HUES6 (cell line): ENCODE measurements at regions not wholly inside any gene's neighbourhood (a gene's known extent, or its start where the extent isn't known, plus 50 kb on each side); places are given as distances from the start of the nearest gene placed in this dataset.

Experiments used
- H3K27ac ChIP-seq: 2 replicates; pipeline ENCODE4 v1.7.0; 2013; ENCODE audit warnings: low read depth, mild to moderate bottlenecking, low read length, inconsistent platforms
- H3K27me3 ChIP-seq: 2 replicates; pipeline ENCODE4 v1.6.1; 2013; ENCODE audit warnings: low read length; ENCODE audit not compliant: control insufficient read depth, insufficient read depth
- H3K36me3 ChIP-seq: 2 replicates; pipeline ENCODE4 v1.6.1; 2013; ENCODE audit warnings: low read length; ENCODE audit not compliant: control insufficient read depth, insufficient read depth
- H3K4me1 ChIP-seq: 2 replicates; pipeline ENCODE4 v1.6.1; 2013; ENCODE audit warnings: low read length; ENCODE audit not compliant: control insufficient read depth, insufficient read depth
- H3K4me3 ChIP-seq: 2 replicates; pipeline ENCODE4 v1.5.1; 2013; ENCODE audit warnings: low read depth, low read length
- H3K9ac ChIP-seq: one replicate; pipeline ENCODE4 v1.6.1; 2013; ENCODE audit warnings: mild to moderate bottlenecking, low read length
- H3K9me3 ChIP-seq: 2 replicates; pipeline ENCODE4 v1.6.1; 2013; ENCODE audit warnings: low read depth, low read length; ENCODE audit not compliant: control insufficient read depth, insufficient read depth

- Histone ChIP-seq H3K36me3 (no peaks in the 10 kb centered on the region), H3K9me3 (no peaks in the 10 kb centered on the region), H3K27ac (no peak overlapping the region), H3K27me3 (no peaks in the 10 kb centered on the region), H3K9ac (no peak overlapping the region), H3K4me1 (no peaks in the 10 kb centered on the region), H3K4me3 (no peak overlapping the region)
Measured at GRCh38 chr4:149870008-149870407, 54.4 kb upstream of the IQCM start.

- Histone ChIP-seq H3K27ac (no peak overlapping the region), H3K4me3 (no peak overlapping the region), H3K27me3 (no peaks in the 10 kb centered on the region), H3K36me3 (no peaks in the 10 kb centered on the region), H3K9ac (no peak overlapping the region), H3K4me1 (no peaks in the 10 kb centered on the region), H3K9me3 (no peaks in the 10 kb centered on the region)
Measured at GRCh38 chr4:149881744-149882143, 66.1 kb upstream of the IQCM start.

DNA sequence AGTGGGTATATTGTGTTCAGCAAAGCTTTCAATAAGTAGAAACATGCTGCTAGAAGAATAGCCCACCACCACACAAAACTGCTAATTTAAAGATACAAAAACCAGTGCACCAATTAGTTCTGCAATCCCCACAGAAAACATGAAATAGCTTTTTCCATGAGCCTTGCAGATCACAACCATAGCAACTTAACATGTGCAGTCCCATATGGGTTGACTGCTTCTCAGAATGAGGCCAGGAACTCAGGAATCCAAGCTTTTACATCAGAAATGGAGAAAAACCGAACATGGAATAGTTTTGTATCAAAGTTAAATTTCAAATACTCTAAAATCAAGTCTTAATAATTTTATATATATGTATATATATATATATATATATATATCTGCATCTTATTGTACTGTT lies 66.6 kb upstream of the IQCM start:
- no peak overlapping the region for H3K27ac ChIP-seq
- no peak overlapping the region for H3K9ac ChIP-seq
- H3K9me3 ChIP-seq: no peaks in the 10 kb centered on the region
- no peaks in the 10 kb centered on the region for H3K4me1 ChIP-seq
- H3K4me3 ChIP-seq: no peak overlapping the region
- H3K27me3 ChIP-seq: no peaks in the 10 kb centered on the region
- H3K36me3 ChIP-seq: no peaks in the 10 kb centered on the region

DNA sequence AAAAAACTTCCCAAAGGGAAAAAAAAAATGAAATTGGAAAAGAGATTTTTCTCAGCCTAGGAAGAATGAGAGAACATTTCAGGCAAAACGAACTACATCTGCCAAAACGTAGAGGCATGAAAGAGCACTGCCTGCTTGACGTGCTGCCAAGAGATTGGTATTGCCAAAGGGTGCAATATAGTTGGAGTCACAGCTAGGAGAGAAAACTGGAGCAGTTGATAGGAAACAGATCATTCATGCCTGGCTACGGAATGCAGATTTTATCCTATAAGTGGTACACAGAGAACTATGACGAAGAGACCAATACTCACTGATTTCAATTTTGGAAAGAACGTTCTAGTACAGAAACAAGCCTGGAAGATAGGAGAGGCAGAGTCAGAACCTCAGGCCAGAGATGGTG lies 68.4 kb upstream of the IQCM start:
- H3K27ac ChIP-seq: no peak overlapping the region

DNA sequence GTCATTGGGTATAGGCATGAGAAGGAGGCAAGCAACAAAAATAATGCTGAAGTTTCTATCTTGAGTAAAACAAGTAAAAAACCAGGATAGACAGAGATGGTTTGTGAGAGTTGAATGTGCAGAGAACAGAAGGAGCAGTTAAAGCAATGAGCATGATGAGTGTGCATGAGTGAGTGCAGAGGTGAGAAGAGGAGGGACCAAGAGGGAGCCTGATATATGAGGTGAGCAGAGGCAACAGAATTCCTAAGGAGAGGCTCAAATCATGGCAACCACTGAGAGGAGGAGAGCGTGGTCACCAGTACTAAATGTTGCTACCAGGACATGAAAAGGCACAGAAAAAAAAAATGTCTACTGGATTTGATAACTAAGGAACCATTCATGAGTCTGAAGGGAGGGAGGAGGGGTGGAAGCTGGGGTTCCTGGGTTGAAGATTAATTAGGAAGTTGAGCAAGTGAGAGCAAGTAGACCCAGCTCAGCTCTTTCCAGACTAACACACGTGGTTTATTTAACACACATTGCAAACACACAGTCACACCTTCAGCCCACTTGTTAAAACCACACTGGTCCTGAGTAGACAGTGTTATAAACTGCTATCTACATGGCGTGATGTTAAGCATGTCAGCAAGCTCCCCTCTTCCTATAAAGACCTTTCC lies 69.0 kb upstream of the IQCM start:
- Histone ChIP-seq H3K27ac (no peak overlapping the region), H3K9ac (no peak overlapping the region), H3K9me3 (no peaks in the 10 kb centered on the region), H3K36me3 (no peaks in the 10 kb centered on the region), H3K4me1 (no peaks in the 10 kb centered on the region), H3K27me3 (no peaks in the 10 kb centered on the region), H3K4me3 (no peak overlapping the region)

More for the DNA sequence above, 68.4 kb upstream of the IQCM start:
- Histone ChIP-seq H3K36me3 (no peaks in the 10 kb centered on the region), H3K9me3 (no peaks in the 10 kb centered on the region), H3K4me3 (no peak overlapping the region), H3K9ac (no peak overlapping the region), H3K4me1 (no peaks in the 10 kb centered on the region), H3K27me3 (no peaks in the 10 kb centered on the region)

- Histone ChIP-seq H3K27me3 (no peaks in the 10 kb centered on the region), H3K9me3 (no peaks in the 10 kb centered on the region), H3K36me3 (no peaks in the 10 kb centered on the region), H3K27ac (no peak overlapping the region), H3K9ac (no peak overlapping the region), H3K4me1 (no peaks in the 10 kb centered on the region), H3K4me3 (no peak overlapping the region)
Measured at GRCh38 chr4:149885896-149886295, 70.3 kb upstream of the IQCM start.

- no peak overlapping the region for H3K27ac ChIP-seq
- 0 out of 2 replicates have a peak, but pooled peaks cover 4% of the 10 kb centered on the region for H3K4me1 ChIP-seq
- H3K9me3 ChIP-seq: no peaks in the 10 kb centered on the region
- H3K36me3 ChIP-seq: no peaks in the 10 kb centered on the region
- no peaks in the 10 kb centered on the region for H3K27me3 ChIP-seq
- no peak overlapping the region for H3K9ac ChIP-seq
- no peak overlapping the region for H3K4me3 ChIP-seq
Measured at GRCh38 chr4:149886786-149887490, 71.3 kb upstream of the IQCM start.

DNA sequence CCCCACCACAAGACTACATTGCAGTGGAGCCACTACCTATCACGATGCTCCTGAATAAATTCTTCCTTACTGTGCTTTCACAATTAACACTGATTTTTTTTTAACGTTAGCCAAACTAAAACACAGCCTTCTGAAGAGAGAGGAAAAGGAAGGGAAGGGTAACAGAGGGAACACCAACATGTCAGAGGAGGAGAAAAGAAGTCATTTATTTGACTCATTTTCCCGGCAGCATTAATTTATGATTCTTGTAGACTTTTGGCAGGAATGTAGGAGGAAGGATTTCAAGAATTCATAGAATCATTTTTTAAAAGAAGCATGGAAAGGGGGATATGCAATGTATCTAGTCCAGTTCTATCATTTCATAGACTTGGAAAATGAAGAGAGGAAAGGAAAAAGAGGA lies 74.3 kb upstream of the IQCM start:
- 0 out of 2 replicates have a peak, but pooled peaks cover 4% of the 10 kb centered on the region for H3K4me1 ChIP-seq
- no peak overlapping the region for H3K4me3 ChIP-seq
- no peak overlapping the region for H3K9ac ChIP-seq
- no peaks in the 10 kb centered on the region for H3K36me3 ChIP-seq
- H3K9me3 ChIP-seq: no peaks in the 10 kb centered on the region
- no peak overlapping the region for H3K27ac ChIP-seq
- no peaks in the 10 kb centered on the region for H3K27me3 ChIP-seq

GRCh38 chr4:149890531-149890930 lies 74.9 kb upstream of the IQCM start:
- H3K9me3 ChIP-seq: no peaks in the 10 kb centered on the region
- H3K27ac ChIP-seq: no peak overlapping the region
- H3K36me3 ChIP-seq: no peaks in the 10 kb centered on the region
- 0 out of 2 replicates have a peak, but pooled peaks cover 4% of the 10 kb centered on the region for H3K4me1 ChIP-seq
- no peaks in the 10 kb centered on the region for H3K27me3 ChIP-seq
- no peak overlapping the region for H3K9ac ChIP-seq
- H3K4me3 ChIP-seq: no peak overlapping the region

DNA sequence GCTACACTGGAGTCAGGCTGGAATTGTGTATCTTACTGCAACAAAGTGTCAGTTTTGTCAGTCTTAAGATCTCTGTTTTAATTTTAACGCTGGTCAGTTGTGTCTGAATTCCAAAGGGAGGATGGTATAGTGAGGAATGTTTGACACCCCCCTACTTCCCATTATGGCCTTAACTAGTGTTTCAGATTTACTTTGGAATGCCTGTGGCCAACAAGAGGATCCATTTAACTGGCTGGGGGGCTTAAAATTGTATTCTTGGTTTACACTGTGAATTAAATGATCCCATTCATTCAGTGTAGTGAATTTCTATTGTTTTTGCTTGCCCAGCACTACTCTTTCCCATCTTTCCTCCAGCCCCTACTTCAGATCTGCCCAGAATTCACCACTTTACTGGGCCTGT lies 75.8 kb upstream of the IQCM start:
- H3K36me3 ChIP-seq: no peaks in the 10 kb centered on the region

DNA sequence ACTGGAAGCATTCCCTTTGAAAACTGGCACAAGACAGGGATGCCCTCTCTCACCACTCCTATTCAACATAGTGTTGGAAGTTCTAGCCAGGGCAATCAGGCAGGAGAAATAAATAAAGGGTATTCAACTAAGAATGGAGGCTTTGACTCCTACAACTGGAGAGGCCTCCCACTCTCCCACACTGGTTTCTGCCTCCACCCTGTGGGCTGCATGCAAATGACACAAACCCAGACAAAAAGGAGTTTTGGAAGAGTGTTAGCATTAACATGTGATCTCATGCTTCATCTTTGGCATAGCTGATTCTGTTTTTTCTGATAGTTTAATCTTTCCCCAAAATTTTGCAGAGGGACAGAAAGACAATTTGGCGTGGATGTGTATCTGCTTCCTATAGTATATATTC lies 80.8 kb upstream of the IQCM start:
- Histone ChIP-seq H3K27ac (no peak overlapping the region), H3K4me1 (0 out of 2 replicates have a peak, but pooled peaks cover 3% of the 10 kb centered on the region), H3K36me3 (no peaks in the 10 kb centered on the region), H3K27me3 (no peaks in the 10 kb centered on the region), H3K9ac (no peak overlapping the region), H3K4me3 (no peak overlapping the region), H3K9me3 (no peaks in the 10 kb centered on the region)

More for the DNA sequence above, 75.8 kb upstream of the IQCM start:
- Histone ChIP-seq H3K4me1 (0 out of 2 replicates have a peak, but pooled peaks cover 4% of the 10 kb centered on the region), H3K9me3 (no peaks in the 10 kb centered on the region), H3K4me3 (no peak overlapping the region), H3K27ac (no peak overlapping the region), H3K9ac (no peak overlapping the region), H3K27me3 (no peaks in the 10 kb centered on the region)
